22Rv1 (cell line): ENCODE measurements at regions not wholly inside any gene's neighbourhood (a gene's known extent, or its start where the extent isn't known, plus 50 kb on each side); places are given as distances from the start of the nearest gene placed in this dataset.
A peak's percentile ranks its signal among the peaks of the same experiment; 100 is the strongest.
"Not testable (repeated sequence)": the region's sequence is repeated elsewhere in the genome, so short reads cannot be mapped to it uniquely, and the experiment has no call there.

Source experiments
- H3K27ac ChIP-seq: fragments of 450-650 bp; 2 replicates; pipeline ENCODE4 v1.5.1; 2017
- CTCF ChIP-seq: fragments of 450-650 bp; IDR thresholded peaks from 2 replicates; pipeline ENCODE4 v1.5.1; 2017; ENCODE audit warnings: mild to moderate bottlenecking
- ZFX ChIP-seq: fragments of 450-650 bp; IDR thresholded peaks from 2 replicates; pipeline ENCODE4 v1.6.1; 2017; ENCODE audit warnings: antibody characterized with exemption, borderline replicate concordance

- H3K27ac ChIP-seq: no peak overlapping the region
- TF ChIP-seq ZFX: no peak
- no peak for TF ChIP-seq CTCF
Observed at GRCh38 chr2:75406131-75406581, 154.6 kb downstream of the EVA1A start.

DNA sequence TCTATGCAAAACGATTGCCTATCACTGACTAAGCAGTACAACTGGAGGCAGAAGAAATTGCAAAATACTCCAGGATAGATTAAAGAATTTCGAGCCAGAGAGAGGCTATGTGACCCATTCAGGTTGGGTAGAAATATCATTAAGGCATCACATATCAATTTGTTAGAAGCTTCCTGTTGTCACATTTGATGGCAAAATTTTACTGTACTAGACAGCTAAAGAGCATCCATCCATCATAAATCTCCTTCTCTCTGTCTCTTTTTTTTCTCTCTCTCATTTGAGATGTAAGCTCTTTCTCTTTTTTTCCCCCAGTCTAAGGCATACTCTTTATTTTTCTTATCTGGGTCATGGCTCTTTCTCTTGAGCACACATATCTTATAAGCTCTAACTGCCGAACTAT is 155.7 kb downstream of the EVA1A start:
- H3K27ac ChIP-seq: no peak overlapping the region
- TF ChIP-seq ZFX (no peak), CTCF (no peak)

- no peak overlapping the region for H3K27ac ChIP-seq
- TF ChIP-seq ZFX (no peak), CTCF (peak; percentile 90)
Observed at GRCh38 chr2:75403991-75404428, 156.7 kb downstream of the EVA1A start.

DNA sequence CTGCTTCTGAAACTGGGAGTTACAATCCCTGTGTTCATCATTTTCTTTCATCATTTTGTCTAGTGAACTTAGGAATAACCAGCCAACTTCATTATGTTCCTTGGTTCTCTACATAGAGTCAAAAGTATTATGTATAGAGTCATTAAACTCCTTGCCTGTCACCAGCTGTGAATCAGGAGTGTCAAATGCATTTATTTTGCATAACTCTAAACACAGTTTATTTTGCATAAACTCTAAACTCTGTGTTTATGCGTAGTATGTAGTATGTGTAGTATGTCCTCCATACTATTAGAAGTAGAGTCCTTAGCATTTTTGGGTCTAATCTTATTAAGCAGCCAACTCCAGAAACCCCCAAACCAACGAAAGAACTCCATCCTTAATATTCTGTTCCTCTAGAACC is 164.4 kb downstream of the EVA1A start:
- no peak overlapping the region for H3K27ac ChIP-seq
- TF ChIP-seq CTCF (no peak), ZFX (no peak)

DNA sequence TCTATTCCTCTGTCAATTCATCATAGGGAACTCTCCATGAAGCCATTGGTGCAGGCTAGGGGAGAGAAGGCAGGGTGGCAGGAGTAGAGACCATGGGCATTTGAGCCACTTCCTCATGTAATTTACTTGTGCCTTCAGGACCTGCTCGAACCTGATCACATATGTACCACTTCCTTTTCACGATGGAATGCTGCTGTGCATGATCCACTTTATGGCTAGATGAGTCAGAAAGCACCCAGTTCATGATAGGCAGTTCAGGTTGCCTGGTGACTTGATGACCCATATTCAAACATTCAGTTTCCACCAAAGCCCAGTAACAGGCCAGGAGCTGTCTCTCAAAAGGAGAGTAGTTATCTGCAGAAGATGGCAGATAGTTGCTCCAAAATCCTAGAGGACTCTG is 166.0 kb downstream of the EVA1A start:
- not testable (repeated sequence) for H3K27ac ChIP-seq

DNA sequence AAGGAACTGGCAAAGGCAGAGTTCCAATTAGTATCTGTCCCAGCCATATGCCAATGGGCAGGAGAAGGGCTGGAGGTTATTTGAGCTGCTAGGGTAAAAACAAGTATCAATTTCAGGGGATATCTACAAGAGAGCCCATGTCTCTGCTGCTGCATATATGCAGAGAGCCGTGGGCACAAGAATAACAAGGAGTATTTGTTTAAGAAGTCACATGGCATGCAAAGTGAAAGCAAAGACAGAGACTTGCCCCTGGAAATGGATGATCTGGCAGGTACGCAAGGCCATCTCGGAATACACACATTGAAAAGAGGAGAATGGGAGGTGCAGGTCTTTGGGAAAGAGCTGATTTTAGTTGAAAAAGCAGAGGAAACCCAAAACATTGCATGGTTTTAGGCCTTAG is 170.6 kb downstream of the EVA1A start:
- H3K27ac ChIP-seq: no peak overlapping the region
- TF ChIP-seq CTCF (no peak), ZFX (no peak)

DNA sequence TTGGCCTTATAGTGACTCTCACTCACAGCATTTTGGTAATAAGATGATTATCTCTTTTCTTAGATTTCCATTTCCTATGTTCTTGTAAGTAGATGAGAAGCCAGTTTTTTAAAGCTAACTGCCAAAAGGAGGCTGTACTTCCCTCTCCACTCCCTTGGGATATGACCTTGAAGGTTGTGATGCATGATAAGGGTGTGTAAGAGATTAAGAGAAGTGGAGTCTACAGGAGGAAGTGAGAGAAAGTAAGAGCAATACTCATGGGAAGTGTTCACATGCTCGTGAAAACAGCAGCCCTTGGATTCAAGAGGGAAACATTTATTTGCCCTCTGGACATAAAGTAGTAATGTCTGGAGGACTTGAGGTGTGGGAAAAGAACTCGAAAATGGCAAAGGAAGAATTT is 171.5 kb downstream of the EVA1A start:
- no peak overlapping the region for H3K27ac ChIP-seq
- TF ChIP-seq CTCF (no peak), ZFX (no peak)

GRCh38 chr2:75381032-75381431 is 179.7 kb downstream of the EVA1A start:
- H3K27ac ChIP-seq: no peak overlapping the region
- TF ChIP-seq ZFX: no peak
- no peak for TF ChIP-seq CTCF
